H9 (cell line): ENCODE measurements at regions not wholly inside any gene's neighbourhood (a gene's known extent, or its start where the extent isn't known, plus 50 kb on each side); places are given as distances from the start of the nearest gene placed in this dataset.

Source experiments
- DNase-seq: peaks from one replicate; pipeline ENCODE4 v3.0.0-alpha.2; 2017
- H2AFZ ChIP-seq: one replicate; pipeline ENCODE4 v1.6.1; 2013; ENCODE audit warnings: mild to moderate bottlenecking, low read length, control low read depth, moderate library complexity
- H2AK5ac ChIP-seq: 2 replicates; pipeline ENCODE4 v1.6.1; 2013; ENCODE audit warnings: low read length, control low read depth, mixed read lengths; ENCODE audit not compliant: insufficient read length
- H2BK120ac ChIP-seq: one replicate; pipeline ENCODE4 v1.6.1; 2013; ENCODE audit warnings: low read depth, mild to moderate bottlenecking, low read length, control low read depth, inconsistent platforms; ENCODE audit not compliant: poor library complexity, severe bottlenecking
- H2BK12ac ChIP-seq: 2 replicates; pipeline ENCODE4 v1.6.1; 2013; ENCODE audit warnings: low read length, control low read depth, mixed read lengths, low read depth; ENCODE audit not compliant: insufficient read length
- H2BK15ac ChIP-seq: 2 replicates; pipeline ENCODE4 v1.6.1; 2013; ENCODE audit warnings: low read depth, low read length, control low read depth
- H2BK20ac ChIP-seq: one replicate; pipeline ENCODE4 v1.6.1; 2013; ENCODE audit warnings: low read depth, mild to moderate bottlenecking, low read length, control low read depth, inconsistent platforms; ENCODE audit not compliant: poor library complexity, severe bottlenecking
- H2BK5ac ChIP-seq: 2 replicates; pipeline ENCODE4 v1.6.1; 2013; ENCODE audit warnings: low read length, control low read depth, mixed read lengths; ENCODE audit not compliant: insufficient read length
- H3K14ac ChIP-seq: 2 replicates; pipeline ENCODE4 v1.6.1; 2013; ENCODE audit warnings: low read length, control low read depth; ENCODE audit not compliant: insufficient read depth
- H3K18ac ChIP-seq: 2 replicates; pipeline ENCODE4 v1.6.1; 2013; ENCODE audit warnings: low read depth, mild to moderate bottlenecking, mixed read lengths, low read length, control low read depth; ENCODE audit not compliant: insufficient read length
- H3K23ac ChIP-seq: 2 replicates; pipeline ENCODE4 v1.6.1; 2013; ENCODE audit warnings: low read length, control low read depth, mixed read lengths, low read depth; ENCODE audit not compliant: insufficient read length
- H3K23me2 ChIP-seq: 2 replicates; pipeline ENCODE4 v1.6.1; 2013; ENCODE audit warnings: low read depth, mild to moderate bottlenecking, mixed read lengths, low read length, control low read depth; ENCODE audit not compliant: insufficient read length, poor library complexity, severe bottlenecking
- H3K27ac ChIP-seq: 2 replicates; pipeline ENCODE4 v1.5.1; 2013; ENCODE audit warnings: low read length, control low read depth, mixed read lengths, low read depth; ENCODE audit not compliant: insufficient read length
- H3K27me3 ChIP-seq: 2 replicates; pipeline ENCODE4 v1.6.1; 2013; ENCODE audit warnings: low read length, control low read depth, inconsistent platforms; ENCODE audit not compliant: insufficient read depth
- H3K4ac ChIP-seq: 2 replicates; pipeline ENCODE4 v1.6.1; 2013; ENCODE audit warnings: low read depth, mild to moderate bottlenecking, control low read depth, inconsistent platforms, low read length, moderate library complexity
- H3K4me1 ChIP-seq: 2 replicates; pipeline ENCODE4 v1.6.1; 2013; ENCODE audit warnings: low read length, control low read depth, inconsistent platforms; ENCODE audit not compliant: insufficient read depth
- H3K4me2 ChIP-seq: 2 replicates; pipeline ENCODE4 v1.6.1; 2013; ENCODE audit warnings: low read length, control low read depth, mixed read lengths; ENCODE audit not compliant: insufficient read length, insufficient read depth
- H3K56ac ChIP-seq: 2 replicates; pipeline ENCODE4 v1.6.1; 2013; ENCODE audit warnings: low read depth, mild to moderate bottlenecking, mixed read lengths, low read length, control low read depth; ENCODE audit not compliant: insufficient read length
- H3K79me1 ChIP-seq: 2 replicates; pipeline ENCODE4 v1.6.1; 2013; ENCODE audit warnings: low read depth, mild to moderate bottlenecking, moderate library complexity, low read length, control low read depth, inconsistent platforms; ENCODE audit not compliant: insufficient read depth, poor library complexity, severe bottlenecking
- H3K79me2 ChIP-seq: 2 replicates; pipeline ENCODE4 v1.6.1; 2013; ENCODE audit warnings: low read length, control low read depth, inconsistent platforms; ENCODE audit not compliant: insufficient read depth
- H3K9ac ChIP-seq: 2 replicates; pipeline ENCODE4 v1.6.1; 2013; ENCODE audit warnings: low read length, control low read depth, mixed read lengths; ENCODE audit not compliant: insufficient read length; ENCODE audit errors: extremely low read depth
- H3K9me3 ChIP-seq: one replicate; pipeline ENCODE4 v1.6.1; 2013; ENCODE audit warnings: low read depth, low read length, inconsistent platforms; ENCODE audit not compliant: control insufficient read depth
- H3T11ph ChIP-seq: one replicate; pipeline ENCODE4 v1.6.1; 2013; ENCODE audit warnings: mild to moderate bottlenecking, low read length, control low read depth, inconsistent platforms
- H4K20me1 ChIP-seq: one replicate; pipeline ENCODE4 v1.6.1; 2013; ENCODE audit not compliant: control insufficient read depth, insufficient read length, insufficient read depth
- H4K5ac ChIP-seq: 2 replicates; pipeline ENCODE4 v1.6.1; 2013; ENCODE audit warnings: low read depth, mild to moderate bottlenecking, mixed read lengths, low read length, control low read depth; ENCODE audit not compliant: insufficient read length
- H4K8ac ChIP-seq: replicated peaks from 2 replicates; pipeline ENCODE4 v1.6.1; 2013; ENCODE audit warnings: low read length, control low read depth, mixed read lengths, low read depth; ENCODE audit not compliant: insufficient read length
- H4K91ac ChIP-seq: 2 replicates; pipeline ENCODE4 v1.6.1; 2013; ENCODE audit warnings: low read depth, mild to moderate bottlenecking, moderate library complexity, mixed read lengths, low read length, control low read depth; ENCODE audit not compliant: insufficient read length
- H3K27ac Mint-ChIP-seq, 3 experiments: 2 replicates in 2 of 3; 3 replicates in 1 of 3; pipeline ENCODE4 v1.8.0; 2020 to 2021; ENCODE audit warnings: mixed read lengths in 3 of 3, mild to moderate bottlenecking in 1 of 3, moderate library complexity in 1 of 3
- H3K27me3 Mint-ChIP-seq: 2 replicates; pipeline ENCODE4 v1.8.0; 2021; ENCODE audit warnings: low read depth, mild to moderate bottlenecking, moderate library complexity, mixed read lengths
- H3K36me3 Mint-ChIP-seq, 3 experiments: 2 replicates in 2 of 3; 3 replicates in 1 of 3; pipeline ENCODE4 v1.8.0; 2020 to 2021; ENCODE audit warnings: low read depth in 3 of 3, mixed read lengths in 3 of 3; ENCODE audit not compliant: insufficient read depth in 1 of 3
- H3K4me1 Mint-ChIP-seq, 2 experiments: 2 replicates each; pipeline ENCODE4 v1.8.0; 2020; ENCODE audit warnings: mixed read lengths in 2 of 2
- H3K4me3 Mint-ChIP-seq, 2 experiments: 2 replicates in 1 of 2; 3 replicates in 1 of 2; pipeline ENCODE4 v1.8.0; 2020 to 2021; ENCODE audit warnings: mild to moderate bottlenecking in 2 of 2, mixed read lengths in 2 of 2, moderate library complexity in 1 of 2
- H3K9me3 Mint-ChIP-seq, 2 experiments: 2 replicates in 1 of 2; 3 replicates in 1 of 2; pipeline ENCODE4 v1.8.0; 2020; ENCODE audit warnings: mild to moderate bottlenecking in 2 of 2, mixed read lengths in 2 of 2, moderate library complexity in 1 of 2
- WGBS: extraction: QIAGEN DNeasy Blood & Tissue Kit; methylation state at CpG from one replicate; pipeline ENCODE4 v1.1.7; 2013; ENCODE audit warnings: missing lambda C conversion rate, low lambda C conversion rate, mixed read lengths; ENCODE audit not compliant: insufficient read length; ENCODE audit errors: extremely low coverage; 5-methylcytosine and 5-hydroxymethylcytosine counted together
- TF ChIP-seq, protein P1 (sequence below): fragments of 200-600 bp; sonication (generic); conservative IDR thresholded peaks from 3 replicates; pipeline ENCODE4 v1.8.0; 2021; ENCODE audit warnings: antibody characterized with exemption, mild to moderate bottlenecking

DNA sequence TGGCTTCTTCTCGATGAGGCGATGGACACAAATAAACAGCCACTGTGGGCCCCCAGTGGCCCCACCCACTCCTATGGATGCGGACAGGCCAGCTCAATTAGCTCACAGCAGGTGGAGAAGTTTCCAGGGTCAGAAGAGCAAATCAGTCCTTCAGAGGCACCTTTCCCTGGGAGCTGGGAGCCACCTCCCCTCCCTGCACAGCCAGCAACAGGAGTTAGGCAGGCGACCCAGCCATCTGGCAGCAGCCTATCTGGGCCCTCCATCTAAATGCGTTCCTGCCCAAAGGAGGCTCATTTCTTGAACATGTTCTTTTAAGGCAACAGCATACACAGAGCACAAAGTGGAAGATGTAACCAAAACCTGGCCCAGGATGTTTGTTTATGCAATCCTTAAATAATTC, 211.9 kb upstream of the ARRDC4 start:
- Histone ChIP-seq H3K79me2 (no peaks in the 10 kb centered on the region), H3K27me3 (no peaks in the 10 kb centered on the region), H2AFZ (no peak overlapping the region), H3K18ac (no peak overlapping the region), H2BK120ac (no peak overlapping the region), H4K5ac (no peak overlapping the region), H3K9me3 (no peaks in the 10 kb centered on the region), H2BK15ac (no peak overlapping the region), H3K79me1 (no peaks in the 10 kb centered on the region), H3K23me2 (no peaks in the 10 kb centered on the region), H4K8ac (no peak overlapping the region), H3K23ac (no peak overlapping the region), H2BK5ac (no peak overlapping the region), H3K4ac (no peak overlapping the region), H4K91ac (no peak overlapping the region), H3K27ac (no peak overlapping the region), H2BK12ac (no peak overlapping the region), H4K20me1 (no peaks in the 10 kb centered on the region), H2BK20ac (no peak overlapping the region), H3T11ph (no peak overlapping the region), H3K9ac (no peak overlapping the region), H3K4me1 (no peaks in the 10 kb centered on the region; the same call in 1 of the 2 replicates), H2AK5ac (no peak overlapping the region), H3K4me2 (no peak overlapping the region), H3K14ac (no peak overlapping the region), H3K56ac (no peak overlapping the region)
- H3K36me3 Mint-ChIP-seq: no peaks in the 10 kb centered on the region
- H3K9me3 Mint-ChIP-seq: no peaks in the 10 kb centered on the region
- H3K4me1 Mint-ChIP-seq: peaks cover 10 to 16% of the 10 kb centered on the region in 2 experiments
- DNase-seq: no peak
- TF ChIP-seq, protein P1, sequence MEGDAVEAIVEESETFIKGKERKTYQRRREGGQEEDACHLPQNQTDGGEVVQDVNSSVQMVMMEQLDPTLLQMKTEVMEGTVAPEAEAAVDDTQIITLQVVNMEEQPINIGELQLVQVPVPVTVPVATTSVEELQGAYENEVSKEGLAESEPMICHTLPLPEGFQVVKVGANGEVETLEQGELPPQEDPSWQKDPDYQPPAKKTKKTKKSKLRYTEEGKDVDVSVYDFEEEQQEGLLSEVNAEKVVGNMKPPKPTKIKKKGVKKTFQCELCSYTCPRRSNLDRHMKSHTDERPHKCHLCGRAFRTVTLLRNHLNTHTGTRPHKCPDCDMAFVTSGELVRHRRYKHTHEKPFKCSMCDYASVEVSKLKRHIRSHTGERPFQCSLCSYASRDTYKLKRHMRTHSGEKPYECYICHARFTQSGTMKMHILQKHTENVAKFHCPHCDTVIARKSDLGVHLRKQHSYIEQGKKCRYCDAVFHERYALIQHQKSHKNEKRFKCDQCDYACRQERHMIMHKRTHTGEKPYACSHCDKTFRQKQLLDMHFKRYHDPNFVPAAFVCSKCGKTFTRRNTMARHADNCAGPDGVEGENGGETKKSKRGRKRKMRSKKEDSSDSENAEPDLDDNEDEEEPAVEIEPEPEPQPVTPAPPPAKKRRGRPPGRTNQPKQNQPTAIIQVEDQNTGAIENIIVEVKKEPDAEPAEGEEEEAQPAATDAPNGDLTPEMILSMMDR: no peak
- no CpG with 5 or more reads among the region's 5 CpGs for WGBS
- H3K4me3 Mint-ChIP-seq: no peak overlapping the region
- no peaks in the 10 kb centered on the region for H3K27me3 Mint-ChIP-seq
- no peak overlapping the region for H3K27ac Mint-ChIP-seq
